SK-N-SH treated with all-trans-retinoic acid at 6 μM for 48 hours (cell line): ENCODE measurements at regions not wholly inside any gene's neighbourhood (a gene's known extent, or its start where the extent isn't known, plus 50 kb on each side); places are given as distances from the start of the nearest gene placed in this dataset.
"Not testable (repeated sequence)": the region's sequence is repeated elsewhere in the genome, so short reads cannot be mapped to it uniquely, and the experiment has no call there.

Source experiments
- ATAC-seq: fragments of 200-7000 bp; cut with Tn5 transposase; 3 replicates; pipeline ENCODE4 v1.9.1; 2020; ENCODE audit warnings: mild to moderate bottlenecking, moderate library complexity
- BACH2 ChIP-seq: fragments of 250-450 bp; sonication (Bioruptor Pico); IDR thresholded peaks from 2 replicates; pipeline ENCODE4 v1.9.0; 2021; ENCODE audit warnings: mild to moderate bottlenecking, borderline replicate concordance
- CSDC2 ChIP-seq: fragments of 250-450 bp; sonication (Bioruptor Pico); IDR thresholded peaks from 2 replicates; pipeline ENCODE4 v1.5.0; 2020; ENCODE audit warnings: mild to moderate bottlenecking, moderate library complexity
- ESRRG ChIP-seq: fragments of 250-450 bp; sonication (Bioruptor Pico); IDR thresholded peaks from 2 replicates; pipeline ENCODE4 v1.6.1; 2021; ENCODE audit warnings: mild to moderate bottlenecking
- GLIS3 ChIP-seq: fragments of 250-450 bp; sonication (Bioruptor Pico); IDR thresholded peaks from 2 replicates; pipeline ENCODE4 v1.5.0; 2020; ENCODE audit warnings: mild to moderate bottlenecking, moderate library complexity
- ISL1 ChIP-seq: fragments of 250-450 bp; sonication (Bioruptor Pico); IDR thresholded peaks from 2 replicates; pipeline ENCODE4 v2.1.2; 2022; ENCODE audit warnings: mild to moderate bottlenecking, moderate library complexity
- OSR1 ChIP-seq: fragments of 250-450 bp; sonication (Bioruptor Pico); IDR thresholded peaks from 2 replicates; pipeline ENCODE4 v1.8.0; 2022; ENCODE audit warnings: moderate library complexity, mild to moderate bottlenecking, inconsistent platforms
- PATZ1 ChIP-seq: fragments of 250-450 bp; sonication (Bioruptor Pico); IDR thresholded peaks from 2 replicates; pipeline ENCODE4 v1.8.0; 2020; ENCODE audit warnings: mild to moderate bottlenecking, moderate library complexity, borderline replicate concordance
- POU6F1 ChIP-seq: fragments of 250-450 bp; sonication (Bioruptor Pico); IDR thresholded peaks from 2 replicates; pipeline ENCODE4 v1.8.0; 2021; ENCODE audit warnings: low read depth, mild to moderate bottlenecking, moderate library complexity, borderline replicate concordance
- RARB ChIP-seq: fragments of 250-450 bp; sonication (Bioruptor Pico); IDR thresholded peaks from 2 replicates; pipeline ENCODE4 v1.8.0; 2021; ENCODE audit warnings: mild to moderate bottlenecking, moderate library complexity
- SNAI2 ChIP-seq: fragments of 250-450 bp; sonication (Bioruptor Pico); IDR thresholded peaks from 2 replicates; pipeline ENCODE4 v1.5.0; 2020; ENCODE audit warnings: mild to moderate bottlenecking, moderate library complexity
- TOX ChIP-seq: fragments of 250-450 bp; sonication (Bioruptor Pico); IDR thresholded peaks from 2 replicates; pipeline ENCODE4 v1.8.0; 2021; ENCODE audit warnings: mild to moderate bottlenecking, moderate library complexity, borderline replicate concordance
- ZC3H10 ChIP-seq: fragments of 250-450 bp; sonication (Bioruptor Pico); IDR thresholded peaks from 2 replicates; pipeline ENCODE4 v1.5.1; 2021; ENCODE audit warnings: mild to moderate bottlenecking, moderate library complexity
- ZFP3 ChIP-seq: fragments of 250-450 bp; sonication (Bioruptor Pico); IDR thresholded peaks from 2 replicates; pipeline ENCODE4 v1.5.0; 2020; ENCODE audit warnings: mild to moderate bottlenecking, moderate library complexity
- ZFP30 ChIP-seq: fragments of 450-650 bp; formaldehyde crosslinking; IDR thresholded peaks from 2 replicates; pipeline ENCODE4 v1.5.0; 2022; ENCODE audit warnings: mild to moderate bottlenecking, moderate library complexity
- ZNF565 ChIP-seq: fragments of 450-650 bp; formaldehyde crosslinking; conservative IDR thresholded peaks from 2 replicates; pipeline ENCODE4 v1.5.0; 2020; ENCODE audit warnings: low read depth, mild to moderate bottlenecking, moderate library complexity
- ZNF70 ChIP-seq: fragments of 450-650 bp; formaldehyde crosslinking; IDR thresholded peaks from 2 replicates; pipeline ENCODE4 v1.5.0; 2020; ENCODE audit warnings: mild to moderate bottlenecking, moderate library complexity
- ZNF8 ChIP-seq: fragments of 450-650 bp; formaldehyde crosslinking; IDR thresholded peaks from 2 replicates; pipeline ENCODE4 v1.5.0; 2020; ENCODE audit warnings: mild to moderate bottlenecking, moderate library complexity
- TF ChIP-seq, protein P1 (sequence below): fragments of 250-450 bp; sonication (Bioruptor Pico); IDR thresholded peaks from 2 replicates; pipeline ENCODE4 v1.5.1; 2020; ENCODE audit warnings: low read depth, mild to moderate bottlenecking, moderate library complexity
- TF ChIP-seq, protein P2 (sequence below): fragments of 250-450 bp; sonication (Bioruptor Pico); IDR thresholded peaks from 2 replicates; pipeline ENCODE4 v1.5.0; 2020; ENCODE audit warnings: mild to moderate bottlenecking, moderate library complexity

DNA sequence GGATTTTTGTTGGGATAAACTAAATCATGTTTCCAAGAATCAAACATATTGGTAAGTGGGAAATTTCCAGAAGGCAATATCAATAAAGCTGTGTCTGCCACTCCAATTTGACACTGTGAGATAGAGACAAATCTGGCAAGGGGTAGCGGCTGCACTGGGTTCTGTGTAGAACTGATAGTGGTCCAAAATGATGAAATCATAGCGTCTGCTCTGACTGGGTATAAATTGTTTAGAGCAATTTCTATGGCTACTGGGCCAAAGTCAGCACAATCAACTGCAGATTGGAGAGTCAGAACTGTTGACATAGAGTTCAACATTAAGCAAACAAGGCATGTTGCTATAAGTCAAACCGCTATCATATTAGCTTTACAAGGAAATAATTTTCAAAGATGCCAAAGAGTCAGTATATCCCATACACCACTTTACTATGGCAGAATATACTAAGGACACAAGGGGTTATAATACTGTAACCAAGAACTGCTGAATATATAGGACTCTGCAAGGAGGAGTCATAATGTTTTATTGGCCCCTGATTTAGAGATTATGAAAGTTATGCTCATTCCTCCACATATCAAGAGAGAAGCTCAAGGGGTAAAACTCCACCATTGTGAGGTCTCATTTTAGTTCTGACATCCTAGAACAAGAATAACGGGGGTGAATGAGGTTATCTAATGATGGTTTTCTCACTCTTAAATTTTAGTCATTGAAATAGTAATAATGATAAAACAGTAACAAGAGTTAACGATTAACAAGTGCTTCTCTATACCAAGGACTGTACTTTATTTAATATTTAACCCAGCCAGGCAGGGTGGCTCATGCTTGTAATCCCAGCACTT is 309.7 kb upstream of the GADL1 start:
- TF ChIP-seq, protein P1, sequence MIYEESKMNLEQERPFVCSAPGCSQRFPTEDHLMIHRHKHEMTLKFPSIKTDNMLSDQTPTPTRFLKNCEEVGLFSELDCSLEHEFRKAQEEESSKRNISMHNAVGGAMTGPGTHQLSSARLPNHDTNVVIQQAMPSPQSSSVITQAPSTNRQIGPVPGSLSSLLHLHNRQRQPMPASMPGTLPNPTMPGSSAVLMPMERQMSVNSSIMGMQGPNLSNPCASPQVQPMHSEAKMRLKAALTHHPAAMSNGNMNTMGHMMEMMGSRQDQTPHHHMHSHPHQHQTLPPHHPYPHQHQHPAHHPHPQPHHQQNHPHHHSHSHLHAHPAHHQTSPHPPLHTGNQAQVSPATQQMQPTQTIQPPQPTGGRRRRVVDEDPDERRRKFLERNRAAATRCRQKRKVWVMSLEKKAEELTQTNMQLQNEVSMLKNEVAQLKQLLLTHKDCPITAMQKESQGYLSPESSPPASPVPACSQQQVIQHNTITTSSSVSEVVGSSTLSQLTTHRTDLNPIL (CRISPR knock-in tag): no peak
- TF ChIP-seq ZFP30 (CRISPR knock-in tag) (no peak), ZNF70 (CRISPR knock-in tag) (no peak), ESRRG (CRISPR knock-in tag) (no peak), ZNF8 (CRISPR knock-in tag) (no peak), RARB (no peak), BACH2 (CRISPR knock-in tag) (no peak), CSDC2 (CRISPR knock-in tag) (no peak)
- TF ChIP-seq, protein P2, sequence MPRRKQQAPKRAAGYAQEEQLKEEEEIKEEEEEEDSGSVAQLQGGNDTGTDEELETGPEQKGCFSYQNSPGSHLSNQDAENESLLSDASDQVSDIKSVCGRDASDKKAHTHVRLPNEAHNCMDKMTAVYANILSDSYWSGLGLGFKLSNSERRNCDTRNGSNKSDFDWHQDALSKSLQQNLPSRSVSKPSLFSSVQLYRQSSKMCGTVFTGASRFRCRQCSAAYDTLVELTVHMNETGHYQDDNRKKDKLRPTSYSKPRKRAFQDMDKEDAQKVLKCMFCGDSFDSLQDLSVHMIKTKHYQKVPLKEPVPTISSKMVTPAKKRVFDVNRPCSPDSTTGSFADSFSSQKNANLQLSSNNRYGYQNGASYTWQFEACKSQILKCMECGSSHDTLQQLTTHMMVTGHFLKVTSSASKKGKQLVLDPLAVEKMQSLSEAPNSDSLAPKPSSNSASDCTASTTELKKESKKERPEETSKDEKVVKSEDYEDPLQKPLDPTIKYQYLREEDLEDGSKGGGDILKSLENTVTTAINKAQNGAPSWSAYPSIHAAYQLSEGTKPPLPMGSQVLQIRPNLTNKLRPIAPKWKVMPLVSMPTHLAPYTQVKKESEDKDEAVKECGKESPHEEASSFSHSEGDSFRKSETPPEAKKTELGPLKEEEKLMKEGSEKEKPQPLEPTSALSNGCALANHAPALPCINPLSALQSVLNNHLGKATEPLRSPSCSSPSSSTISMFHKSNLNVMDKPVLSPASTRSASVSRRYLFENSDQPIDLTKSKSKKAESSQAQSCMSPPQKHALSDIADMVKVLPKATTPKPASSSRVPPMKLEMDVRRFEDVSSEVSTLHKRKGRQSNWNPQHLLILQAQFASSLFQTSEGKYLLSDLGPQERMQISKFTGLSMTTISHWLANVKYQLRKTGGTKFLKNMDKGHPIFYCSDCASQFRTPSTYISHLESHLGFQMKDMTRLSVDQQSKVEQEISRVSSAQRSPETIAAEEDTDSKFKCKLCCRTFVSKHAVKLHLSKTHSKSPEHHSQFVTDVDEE (CRISPR knock-in tag): no peak
- no peak for ATAC-seq

GRCh38 chr3:31204796-31205056 is 310.3 kb upstream of the GADL1 start:
- not testable (repeated sequence) for ATAC-seq

DNA sequence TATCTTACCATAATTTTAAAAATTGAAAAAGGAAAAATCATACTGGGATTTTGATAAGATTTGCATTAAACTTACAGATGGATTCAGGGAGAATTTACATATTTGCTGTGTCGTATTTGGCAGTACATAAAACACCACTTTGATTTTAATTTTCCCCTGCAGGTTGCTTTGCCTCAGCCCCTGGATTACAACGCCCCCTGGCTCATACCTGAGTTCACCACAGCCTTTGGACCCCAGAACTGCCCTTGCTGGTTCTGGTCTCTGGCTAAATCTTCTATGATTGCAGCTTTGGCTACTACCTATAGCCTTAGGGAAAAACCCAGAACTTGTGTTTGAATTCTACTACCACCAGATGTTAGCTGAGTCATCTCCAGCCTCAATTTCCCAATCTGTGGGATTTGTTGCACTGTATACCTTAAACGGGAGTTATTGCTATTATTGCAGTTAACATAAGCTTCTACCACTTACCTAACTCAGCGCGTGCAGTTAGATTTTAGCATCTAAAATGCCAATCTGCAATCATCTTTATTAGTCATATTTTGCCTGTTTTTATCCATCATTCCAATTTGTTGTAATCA is 315.7 kb upstream of the GADL1 start:
- TF ChIP-seq TOX (CRISPR knock-in tag) (no peak), ZNF70 (CRISPR knock-in tag) (no peak)

GRCh38 chr3:31213869-31214486 is 318.7 kb upstream of the STT3B start:
- ATAC-seq: no peak
- TF ChIP-seq ZNF565: no peak
- TF ChIP-seq ZFP3 (CRISPR knock-in tag): no peak
- TF ChIP-seq ISL1 (CRISPR knock-in tag): no peak
- TF ChIP-seq PATZ1: no peak
- TF ChIP-seq ZC3H10 (CRISPR knock-in tag): no peak
- TF ChIP-seq RARB: no peak
- TF ChIP-seq ESRRG (CRISPR knock-in tag): no peak
- no peak for TF ChIP-seq POU6F1
- no peak for TF ChIP-seq ZNF8 (CRISPR knock-in tag)
- TF ChIP-seq GLIS3 (CRISPR knock-in tag): no peak
- TF ChIP-seq OSR1 (CRISPR knock-in tag): no peak

More for the DNA sequence above, 315.7 kb upstream of the GADL1 start:
- ATAC-seq: no peak

DNA sequence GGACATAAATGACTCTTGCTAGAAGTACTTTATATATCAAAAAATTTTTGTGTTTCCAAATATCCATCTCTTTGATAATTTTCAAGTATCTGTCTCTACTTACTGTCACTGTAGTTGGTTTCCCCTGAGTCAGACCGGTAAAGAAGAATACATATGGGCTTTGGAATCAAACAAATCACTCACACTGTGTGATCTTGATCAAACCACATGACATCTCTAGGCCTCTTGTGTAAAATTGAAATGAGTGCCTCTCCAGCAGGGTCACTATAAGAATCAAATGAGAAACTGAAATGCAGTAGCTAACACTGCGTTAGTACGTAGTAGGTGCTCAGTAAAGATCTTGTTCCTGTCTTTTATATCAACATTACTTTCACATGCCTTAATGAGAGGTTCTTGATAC is 314.6 kb upstream of the STT3B start:
- ATAC-seq: no peak
- TF ChIP-seq, protein P1 (CRISPR knock-in tag): no peak
- no peak for TF ChIP-seq ZFP30 (CRISPR knock-in tag)
- TF ChIP-seq RARB: no peak
- no peak for TF ChIP-seq SNAI2 (CRISPR knock-in tag)
- TF ChIP-seq ZC3H10 (CRISPR knock-in tag): no peak
- no peak for TF ChIP-seq OSR1 (CRISPR knock-in tag)
- no peak for TF ChIP-seq ZFP3 (CRISPR knock-in tag)
- TF ChIP-seq, protein P2 (CRISPR knock-in tag): no peak
